ENCODE measurements at regions not wholly inside any gene's neighbourhood (a gene's known extent, or its start where the extent isn't known, plus 50 kb on each side); places are given as distances from the start of the nearest gene placed in this dataset.
"Not testable (repeated sequence)": the region's sequence is repeated elsewhere in the genome, so short reads cannot be mapped to it uniquely, and the experiment has no call there.

GRCh38 chr4:154997866-154998265 is 210.6 kb upstream of the NPY2R start:
- not testable (repeated sequence) for H3K4me3 Mint-ChIP-seq; ATAC-seq (ENCODE audit: low read depth); DNase-seq (ENCODE audit: low spot score in 2 of 2); H3K27ac Mint-ChIP-seq; H3K4me1 Mint-ChIP-seq; H3K9me3 Mint-ChIP-seq; H3K27me3 Mint-ChIP-seq; H3K36me3 Mint-ChIP-seq

- Mint-ChIP-seq H3K36me3 (no peaks in the 10 kb centered on the region), H3K4me3 (no peak overlapping the region), H3K9me3 (peaks cover 3% of the 10 kb centered on the region), H3K27me3 (peaks cover 4% of the 10 kb centered on the region), H3K27ac (no peak overlapping the region), H3K4me1 (no peaks in the 10 kb centered on the region)
- DNase-seq (ENCODE audit: low spot score in 2 of 2) (no peak), ATAC-seq (ENCODE audit: low read depth) (no peak)
Measured at GRCh38 chr4:154998284-154998683, 210.2 kb upstream of the NPY2R start.

GRCh38 chr4:154998773-154999172 is 209.7 kb upstream of the NPY2R start:
- Mint-ChIP-seq H3K27me3 (peaks cover 4% of the 10 kb centered on the region), H3K9me3 (peaks cover 3% of the 10 kb centered on the region), H3K27ac (no peak overlapping the region), H3K36me3 (no peaks in the 10 kb centered on the region), H3K4me3 (no peak overlapping the region), H3K4me1 (no peaks in the 10 kb centered on the region)
- ATAC-seq (ENCODE audit: low read depth) (no peak), DNase-seq (ENCODE audit: low spot score in 2 of 2) (no peak)

- Mint-ChIP-seq H3K27me3 (peaks cover 4% of the 10 kb centered on the region), H3K4me1 (no peaks in the 10 kb centered on the region), H3K4me3 (no peak overlapping the region), H3K36me3 (no peaks in the 10 kb centered on the region), H3K9me3 (peaks cover 3% of the 10 kb centered on the region), H3K27ac (no peak overlapping the region)
- DNase-seq (ENCODE audit: low spot score in 2 of 2), result no peak
- ATAC-seq (ENCODE audit: low read depth), result no peak
Measured at GRCh38 chr4:154999950-155000578, 208.4 kb upstream of the NPY2R start.

- no peak for DNase-seq (ENCODE audit: low spot score in 2 of 2)
- no peaks in the 10 kb centered on the region for H3K4me1 Mint-ChIP-seq
- peaks cover 6% of the 10 kb centered on the region for H3K27me3 Mint-ChIP-seq
- ATAC-seq (ENCODE audit: low read depth), result no peak
- H3K27ac Mint-ChIP-seq, result no peak overlapping the region
- H3K9me3 Mint-ChIP-seq, result peaks cover 3% of the 10 kb centered on the region
- no peak overlapping the region for H3K4me3 Mint-ChIP-seq
- H3K36me3 Mint-ChIP-seq, result no peaks in the 10 kb centered on the region
Measured at GRCh38 chr4:155001251-155001650, 207.2 kb upstream of the NPY2R start.

- ATAC-seq (ENCODE audit: low read depth) (no peak), DNase-seq (ENCODE audit: low spot score in 2 of 2) (no peak)
- Mint-ChIP-seq H3K27me3 (peaks cover 7% of the 10 kb centered on the region), H3K4me1 (no peaks in the 10 kb centered on the region), H3K36me3 (no peaks in the 10 kb centered on the region), H3K9me3 (peaks cover 3% of the 10 kb centered on the region), H3K27ac (no peak overlapping the region), H3K4me3 (no peak overlapping the region)
Measured at GRCh38 chr4:155005395-155006090, 202.9 kb upstream of the NPY2R start.

GRCh38 chr4:155007660-155008176 is 200.7 kb upstream of the NPY2R start:
- Mint-ChIP-seq H3K36me3 (no peaks in the 10 kb centered on the region), H3K4me3 (no peak overlapping the region), H3K4me1 (no peaks in the 10 kb centered on the region), H3K9me3 (no peaks in the 10 kb centered on the region), H3K27ac (no peak overlapping the region), H3K27me3 (peaks cover 3% of the 10 kb centered on the region)
- DNase-seq (ENCODE audit: low spot score in 2 of 2) (no peak), ATAC-seq (ENCODE audit: low read depth) (no peak)

GRCh38 chr4:155008389-155008788 is 200.0 kb upstream of the NPY2R start:
- no peak overlapping the region for H3K4me3 Mint-ChIP-seq
- no peak for DNase-seq (ENCODE audit: low spot score in 2 of 2)
- no peaks in the 10 kb centered on the region for H3K9me3 Mint-ChIP-seq
- no peak overlapping the region for H3K27ac Mint-ChIP-seq
- no peak for ATAC-seq (ENCODE audit: low read depth)
- no peaks in the 10 kb centered on the region for H3K4me1 Mint-ChIP-seq
- H3K36me3 Mint-ChIP-seq, result no peaks in the 10 kb centered on the region
- H3K27me3 Mint-ChIP-seq, result peaks cover 3% of the 10 kb centered on the region

GRCh38 chr4:155009288-155009687 is 199.1 kb upstream of the NPY2R start:
- DNase-seq (ENCODE audit: low spot score in 2 of 2) (no peak), ATAC-seq (ENCODE audit: low read depth) (no peak)
- Mint-ChIP-seq H3K9me3 (no peaks in the 10 kb centered on the region), H3K4me1 (no peaks in the 10 kb centered on the region), H3K27me3 (peaks cover 3% of the 10 kb centered on the region), H3K4me3 (no peak overlapping the region), H3K27ac (no peak overlapping the region), H3K36me3 (no peaks in the 10 kb centered on the region)

- ATAC-seq (ENCODE audit: low read depth), result no peak
- H3K4me1 Mint-ChIP-seq, result no peaks in the 10 kb centered on the region
Measured at GRCh38 chr4:155010376-155010775, 198.1 kb upstream of the NPY2R start.

GRCh38 chr4:155011163-155011780 is 197.2 kb upstream of the NPY2R start:
- no peaks in the 10 kb centered on the region for H3K36me3 Mint-ChIP-seq

More at GRCh38 chr4:155010376-155010775, 198.1 kb upstream of the NPY2R start:
- DNase-seq (ENCODE audit: low spot score in 2 of 2), result no peak
- Mint-ChIP-seq H3K9me3 (no peaks in the 10 kb centered on the region), H3K27ac (no peak overlapping the region), H3K27me3 (peaks cover 3% of the 10 kb centered on the region), H3K36me3 (no peaks in the 10 kb centered on the region), H3K4me3 (no peak overlapping the region)

GRCh38 chr4:155012469-155012868 is 196.0 kb upstream of the NPY2R start:
- Mint-ChIP-seq H3K27me3 (peaks cover 3% of the 10 kb centered on the region), H3K27ac (no peak overlapping the region), H3K4me1 (no peaks in the 10 kb centered on the region), H3K4me3 (no peak overlapping the region), H3K9me3 (no peaks in the 10 kb centered on the region), H3K36me3 (no peaks in the 10 kb centered on the region)
- DNase-seq (ENCODE audit: low spot score in 2 of 2) (no peak), ATAC-seq (ENCODE audit: low read depth) (no peak)

More at GRCh38 chr4:155011163-155011780, 197.2 kb upstream of the NPY2R start:
- H3K4me3 Mint-ChIP-seq, result no peak overlapping the region
- peaks cover 3% of the 10 kb centered on the region for H3K27me3 Mint-ChIP-seq
- no peak for DNase-seq (ENCODE audit: low spot score in 2 of 2)
- no peak overlapping the region for H3K27ac Mint-ChIP-seq
- no peaks in the 10 kb centered on the region for H3K4me1 Mint-ChIP-seq
- no peaks in the 10 kb centered on the region for H3K9me3 Mint-ChIP-seq
- no peak for ATAC-seq (ENCODE audit: low read depth)

- H3K27me3 Mint-ChIP-seq, result peaks cover 3% of the 10 kb centered on the region
- ATAC-seq (ENCODE audit: low read depth), result no peak
- no peaks in the 10 kb centered on the region for H3K36me3 Mint-ChIP-seq
- no peak for DNase-seq (ENCODE audit: low spot score in 2 of 2)
- H3K4me3 Mint-ChIP-seq, result no peak overlapping the region
- H3K9me3 Mint-ChIP-seq, result peaks cover 4% of the 10 kb centered on the region
- no peaks in the 10 kb centered on the region for H3K4me1 Mint-ChIP-seq
- no peak overlapping the region for H3K27ac Mint-ChIP-seq
Measured at GRCh38 chr4:155017426-155017825, 191.0 kb upstream of the NPY2R start.

GRCh38 chr4:155025762-155026457 is 182.5 kb upstream of the NPY2R start:
- DNase-seq (ENCODE audit: low spot score in 2 of 2), result no peak

More at GRCh38 chr4:155025762-155026457, 182.5 kb upstream of the NPY2R start:
- no peaks in the 10 kb centered on the region for H3K27me3 Mint-ChIP-seq
- no peak overlapping the region for H3K4me3 Mint-ChIP-seq
- H3K36me3 Mint-ChIP-seq, result no peaks in the 10 kb centered on the region
- H3K9me3 Mint-ChIP-seq, result peaks cover 3% of the 10 kb centered on the region
- H3K27ac Mint-ChIP-seq, result no peak overlapping the region
- no peaks in the 10 kb centered on the region for H3K4me1 Mint-ChIP-seq
- no peak for ATAC-seq (ENCODE audit: low read depth)

Data from memory B cell (primary cell).